OCI-LY3 (cell line): ENCODE measurements at regions not wholly inside any gene's neighbourhood (a gene's known extent, or its start where the extent isn't known, plus 50 kb on each side); places are given as distances from the start of the nearest gene placed in this dataset.

Source experiments
- EZH2phosphoT487 ChIP-seq: fragments of 200-600 bp; shearing (Covaris generic); IDR thresholded peaks from 2 replicates; pipeline ENCODE4 v1.6.1; 2018; ENCODE audit warnings: antibody characterized with exemption, mixed run types, low read depth
- TF ChIP-seq, protein P1 (sequence below): fragments of 200-600, 300-600 bp; sonication (generic); IDR thresholded peaks from 2 replicates; pipeline ENCODE4 v1.5.1; 2014; ENCODE audit warnings: antibody characterized with exemption, low read length, low read depth

DNA sequence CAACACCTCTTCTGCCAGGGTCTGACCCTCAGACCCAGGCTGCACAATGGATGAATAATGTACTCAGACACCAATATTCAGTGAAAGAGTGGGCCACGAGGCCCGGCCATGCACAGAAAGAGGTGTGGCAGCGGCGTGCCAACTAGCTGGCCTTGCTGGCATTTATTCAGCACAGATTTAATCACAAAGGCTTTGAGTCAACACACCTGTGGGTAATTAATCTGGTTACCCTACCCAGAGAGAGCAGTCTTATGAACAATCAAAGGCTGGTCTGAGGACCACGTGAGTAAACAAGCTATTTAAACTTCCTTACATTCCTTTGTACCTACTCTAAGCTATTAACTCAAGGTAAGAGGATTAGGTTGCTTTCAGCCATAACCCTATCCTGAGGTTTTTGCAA lies 324.8 kb downstream of the C12orf50 start:
- TF ChIP-seq, protein P1, sequence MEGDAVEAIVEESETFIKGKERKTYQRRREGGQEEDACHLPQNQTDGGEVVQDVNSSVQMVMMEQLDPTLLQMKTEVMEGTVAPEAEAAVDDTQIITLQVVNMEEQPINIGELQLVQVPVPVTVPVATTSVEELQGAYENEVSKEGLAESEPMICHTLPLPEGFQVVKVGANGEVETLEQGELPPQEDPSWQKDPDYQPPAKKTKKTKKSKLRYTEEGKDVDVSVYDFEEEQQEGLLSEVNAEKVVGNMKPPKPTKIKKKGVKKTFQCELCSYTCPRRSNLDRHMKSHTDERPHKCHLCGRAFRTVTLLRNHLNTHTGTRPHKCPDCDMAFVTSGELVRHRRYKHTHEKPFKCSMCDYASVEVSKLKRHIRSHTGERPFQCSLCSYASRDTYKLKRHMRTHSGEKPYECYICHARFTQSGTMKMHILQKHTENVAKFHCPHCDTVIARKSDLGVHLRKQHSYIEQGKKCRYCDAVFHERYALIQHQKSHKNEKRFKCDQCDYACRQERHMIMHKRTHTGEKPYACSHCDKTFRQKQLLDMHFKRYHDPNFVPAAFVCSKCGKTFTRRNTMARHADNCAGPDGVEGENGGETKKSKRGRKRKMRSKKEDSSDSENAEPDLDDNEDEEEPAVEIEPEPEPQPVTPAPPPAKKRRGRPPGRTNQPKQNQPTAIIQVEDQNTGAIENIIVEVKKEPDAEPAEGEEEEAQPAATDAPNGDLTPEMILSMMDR, result no peak
- TF ChIP-seq EZH2phosphoT487, result no peak
